HepG2 (cell line): ENCODE measurements at regions not wholly inside any gene's neighbourhood (a gene's known extent, or its start where the extent isn't known, plus 50 kb on each side); places are given as distances from the start of the nearest gene placed in this dataset.

ENCODE experiments used
- ATAC-seq: fragments of 200-7000 bp; cut with Tn5 transposase; 3 replicates; pipeline ENCODE4 v1.9.1; 2020; ENCODE audit warnings: mild to moderate bottlenecking, moderate library complexity
- BruUV-seq: library from RNA; stranded (reverse); fragments of 400-500 nt; replicated peaks from 2 replicates; lab custom pipeline; 2021; lab: Mats Ljungman, UMichigan
- CTCF ChIA-PET: fragments of 300-600 bp; formaldehyde crosslinking; extraction: SDS; loops from one replicate; lab custom pipeline; 2021; ENCODE audit warnings: low total read pairs, inconsistent platforms, low intra/inter-chr PET ratio; lab: Yijun Ruan, JAX
- POLR2A ChIA-PET: fragments of 350-600 bp; sonication (Branson Sonifier 250); formaldehyde crosslinking; loops from one replicate; lab custom pipeline; 2020; ENCODE audit warnings: antibody characterized with exemption, inconsistent platforms; lab: Yijun Ruan, JAX
- DNase-seq: peaks from one replicate; pipeline ENCODE4 v3.0.0-alpha.2; 2015; ENCODE audit warnings: low spot score
- FAIRE-seq: peaks from 3 replicates; lab custom pipeline; 2011; peaks lifted over from hg19 to GRCh38; lab: Jason Lieb, UNC
- H2AFZ ChIP-seq: one replicate; pipeline ENCODE4 v1.6.1; 2011; ENCODE audit warnings: low read length, inconsistent platforms
- H3K27ac ChIP-seq: fragments of 300-600 bp; 3 replicates; pipeline ENCODE4 v1.8.0; 2011; ENCODE audit warnings: mixed run types, mild to moderate bottlenecking, mixed read lengths, low read length, inconsistent platforms; ENCODE audit not compliant: insufficient read depth; ENCODE audit errors: extremely low read length
- H3K27me3 ChIP-seq, 2 experiments: fragments of 200-600 bp in 1 of 2; 2 replicates in 1 of 2; 3 replicates in 1 of 2; pipeline versions ENCODE4 v1.6.0 to v1.8.0; 2011; ENCODE audit warnings: low read length in 2 of 2, mild to moderate bottlenecking in 2 of 2, moderate library complexity in 2 of 2, inconsistent platforms in 1 of 2; ENCODE audit not compliant: insufficient read depth in 2 of 2, control insufficient read depth in 1 of 2
- H3K36me3 ChIP-seq, 2 experiments: fragments of 200-600 bp in 1 of 2; replicated peaks in 1 of 2; 2 replicates in 1 of 2; 3 replicates in 1 of 2; pipeline versions ENCODE4 v1.5.1 to v1.8.0; 2011; ENCODE audit warnings: low read length in 2 of 2, inconsistent platforms in 1 of 2; ENCODE audit not compliant: insufficient read depth in 2 of 2, control insufficient read depth in 1 of 2
- H3K4me1 ChIP-seq: 2 replicates; pipeline ENCODE4 v1.5.1; 2012; ENCODE audit warnings: low read length, inconsistent platforms; ENCODE audit not compliant: insufficient read depth
- H3K4me2 ChIP-seq: 2 replicates; pipeline ENCODE4 v1.6.0; 2011; ENCODE audit warnings: low read depth, low read length, inconsistent platforms
- H3K4me3 ChIP-seq, 3 experiments: fragments of 200-600 bp in 1 of 3; sonication (generic), shearing (Covaris generic) in 1 of 3; replicated peaks in 1 of 3; 2 replicates each; pipeline ENCODE4 v1.5.1; 2011 to 2016; ENCODE audit warnings: low read length in 3 of 3, inconsistent platforms in 2 of 3, low read depth in 2 of 3, mild to moderate bottlenecking in 2 of 3, control low read depth in 1 of 3, mixed read lengths in 1 of 3; ENCODE audit not compliant: insufficient read depth in 1 of 3
- H3K79me2 ChIP-seq: one replicate; pipeline ENCODE4 v1.6.1; 2011; ENCODE audit warnings: low read length, inconsistent platforms; ENCODE audit not compliant: insufficient read depth
- H3K9ac ChIP-seq: 2 replicates; pipeline ENCODE4 v1.6.0; 2011; ENCODE audit warnings: mild to moderate bottlenecking, low read depth, low read length, inconsistent platforms; ENCODE audit not compliant: insufficient read depth
- H3K9me3 ChIP-seq: 2 replicates; pipeline ENCODE4 v1.5.1; 2012; ENCODE audit warnings: mild to moderate bottlenecking, low read length
- H4K20me1 ChIP-seq: 2 replicates; pipeline ENCODE4 v1.6.0; 2011; ENCODE audit warnings: inconsistent platforms, mild to moderate bottlenecking, low read length, moderate library complexity; ENCODE audit not compliant: insufficient read depth
- ATF5 ChIP-seq: sonication (generic); formaldehyde crosslinking; IDR thresholded peaks from 2 replicates; pipeline ENCODE4 v1.4.0; 2020; ENCODE audit warnings: mild to moderate bottlenecking, low read depth, missing genetic modification reagents
- BRD4 ChIP-seq: sonication (generic); formaldehyde crosslinking; IDR thresholded peaks from 2 replicates; pipeline ENCODE4 v1.4.0; 2020; ENCODE audit warnings: missing genetic modification reagents
- POLR2AphosphoS5 ChIP-seq: IDR thresholded peaks from 2 replicates; pipeline ENCODE4 v1.6.1; 2012; ENCODE audit warnings: low read depth, low read length
- REL ChIP-seq: sonication (generic); formaldehyde crosslinking; conservative IDR thresholded peaks from 2 replicates; pipeline ENCODE4 v1.8.0; 2022; ENCODE audit warnings: mild to moderate bottlenecking, missing genetic modification reagents, moderate library complexity
- TIGD3 ChIP-seq: sonication (generic); formaldehyde crosslinking; IDR thresholded peaks from 2 replicates; pipeline ENCODE4 v1.5.1; 2020; ENCODE audit warnings: mild to moderate bottlenecking, missing genetic modification reagents, borderline replicate concordance
- ZBTB37 ChIP-seq: sonication (generic); formaldehyde crosslinking; IDR thresholded peaks from 2 replicates; pipeline ENCODE4 v1.4.0; 2020; ENCODE audit warnings: mild to moderate bottlenecking, missing genetic modification reagents
- ZBTB8A ChIP-seq: sonication (generic); formaldehyde crosslinking; IDR thresholded peaks from 2 replicates; pipeline ENCODE4 v1.4.0; 2020; ENCODE audit warnings: mild to moderate bottlenecking, low read depth, missing genetic modification reagents, borderline replicate concordance
- ZGPAT ChIP-seq: IDR thresholded peaks from 2 replicates; pipeline ENCODE4 v1.6.1; 2016; ENCODE audit warnings: mild to moderate bottlenecking
- ZNF44 ChIP-seq: sonication (generic); formaldehyde crosslinking; IDR thresholded peaks from 2 replicates; pipeline ENCODE4 v1.5.1; 2020; ENCODE audit warnings: mild to moderate bottlenecking, missing genetic modification reagents
- ZNF543 ChIP-seq: sonication (generic); formaldehyde crosslinking; IDR thresholded peaks from 2 replicates; pipeline ENCODE4 v1.4.0; 2020; ENCODE audit warnings: mild to moderate bottlenecking, missing genetic modification reagents
- ZNF816 ChIP-seq: sonication (generic); formaldehyde crosslinking; IDR thresholded peaks from 2 replicates; pipeline ENCODE4 v1.8.0; 2022; ENCODE audit warnings: missing genetic modification reagents, mild to moderate bottlenecking, borderline replicate concordance
- ZNF841 ChIP-seq: sonication (generic); formaldehyde crosslinking; IDR thresholded peaks from 2 replicates; pipeline ENCODE4 v1.8.1; 2023; ENCODE audit warnings: missing genetic modification reagents, borderline replicate concordance
- WGBS: methylation state at CpG from one replicate; pipeline ENCODE4 v1.1.6; 2017; ENCODE audit warnings: low lambda C conversion rate; 5-methylcytosine and 5-hydroxymethylcytosine counted together
- in situ Hi-C: cut with HindIII; loops from 2 replicates; pipeline ENCODE4 v1.10.0; 2017; ENCODE audit warnings: low pct_unique_long_range_greater_than_20kb; ENCODE audit not compliant: extremely low pct_ligation_motif_present
- intact Hi-C: fragments of 100-400 bp; cut with micrococcal nuclease; formaldehyde crosslinking; loops from one replicate; pipeline ENCODE4 v1.10.0; 2022; ENCODE audit not compliant: unreplicated experiment

- no peak for FAIRE-seq
- in situ Hi-C loops = no loop called here
Measured at GRCh38 chr18:38487521-38487920, 921.9 kb upstream of the CELF4 start.

More at GRCh38 chr18:38487521-38487920, 921.9 kb upstream of the CELF4 start:
- DNase-seq = no peak
- no peaks in the 10 kb centered on the region for H3K79me2 ChIP-seq
- 4% methylated on average over 2 of the region's 2 CpGs for WGBS
- H3K9me3 ChIP-seq = no peaks in the 10 kb centered on the region
- no peak overlapping the region for H3K9ac ChIP-seq
- H4K20me1 ChIP-seq = no peaks in the 10 kb centered on the region
- intact Hi-C loops = no loop called here
- POLR2A ChIA-PET = no interaction called here
- no peaks in the 10 kb centered on the region for H3K27me3 ChIP-seq
- no peaks in the 10 kb centered on the region for H3K4me1 ChIP-seq
- TF ChIP-seq REL = no peak
- TF ChIP-seq ZNF816 (CRISPR knock-in tag) = no peak
- no peak for TF ChIP-seq ZNF44
- TF ChIP-seq BRD4 = no peak
- TF ChIP-seq TIGD3 = no peak
- no peak for TF ChIP-seq ZBTB37
- no peak for TF ChIP-seq ZNF543
- TF ChIP-seq ATF5 = no peak
- TF ChIP-seq ZNF841 = no peak
- no peak for TF ChIP-seq POLR2AphosphoS5
- no peak for TF ChIP-seq ZBTB8A
- no peak for TF ChIP-seq ZGPAT
- TF ChIP-seq, all 625 proteins: peak for 0
- BruUV-seq = no TSS peak
- Histone ChIP-seq H3K4me3 (no peak overlapping the region), H3K36me3 (no peaks in the 10 kb centered on the region), H2AFZ (no peak overlapping the region), H3K27ac (no peak overlapping the region), H3K4me2 (no peak overlapping the region)
- no peak for ATAC-seq
- CTCF ChIA-PET = no interaction called here
